H1 (cell line): ENCODE measurements at regions not wholly inside any gene's neighbourhood (a gene's known extent, or its start where the extent isn't known, plus 50 kb on each side); places are given as distances from the start of the nearest gene placed in this dataset.

ENCODE experiments used
- PHF8 ChIP-seq: fragments of 200-600 bp; sonication (generic); conservative IDR thresholded peaks from 2 replicates; pipeline ENCODE4 v1.7.1; 2012; ENCODE audit warnings: low read depth, mild to moderate bottlenecking, inconsistent platforms, low read length, moderate library complexity

DNA sequence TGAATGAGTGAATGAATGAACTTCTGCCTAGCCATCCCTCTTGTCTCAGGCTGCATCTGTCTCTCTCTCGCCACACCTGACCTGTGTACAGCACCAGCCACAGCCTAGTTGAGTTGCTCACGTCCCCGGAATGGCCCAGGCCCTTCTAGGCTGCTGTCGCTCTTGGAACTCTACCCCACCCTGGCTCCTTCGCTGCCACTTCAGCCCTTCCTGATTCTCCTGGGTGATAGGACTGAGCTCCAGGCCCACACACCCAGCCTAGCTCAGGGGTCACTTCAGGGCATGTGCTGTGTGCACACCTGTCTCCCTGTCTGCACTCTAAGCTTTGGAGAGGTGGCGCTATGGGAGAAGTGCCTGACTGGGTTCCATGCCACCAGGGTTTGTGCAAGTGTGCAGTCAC is 236.6 kb downstream of the GLI2 start (continued):
- no peak for TF ChIP-seq PHF8
